ENCODE measurements at regions not wholly inside any gene's neighbourhood (a gene's known extent, or its start where the extent isn't known, plus 50 kb on each side); places are given as distances from the start of the nearest gene placed in this dataset.
"Not testable (repeated sequence)": the region's sequence is repeated elsewhere in the genome, so short reads cannot be mapped to it uniquely, and the experiment has no call there.

DNA sequence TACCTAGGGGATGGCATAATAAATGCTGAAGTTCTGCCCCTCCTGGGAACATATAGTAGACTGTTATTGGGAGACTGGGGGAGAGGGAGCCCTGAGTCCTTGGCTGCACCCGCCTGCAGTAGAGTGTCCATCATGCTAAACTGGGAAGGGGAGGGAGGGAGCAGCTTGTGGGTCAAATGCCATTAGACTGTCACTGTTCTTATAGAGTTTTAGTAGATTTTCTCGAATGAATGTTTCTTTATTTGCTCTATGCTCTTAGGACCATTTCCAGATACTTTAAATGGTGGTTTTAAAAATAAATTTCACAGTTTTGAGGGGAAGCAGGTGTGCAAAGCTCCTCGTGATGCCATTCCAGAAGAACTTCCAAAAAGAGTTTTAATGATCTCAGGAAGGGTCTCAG lies 111.6 kb upstream of the USP9X start:
- DNase-seq (ENCODE audit: low read depth) = no peak
- no peak overlapping the region for H3K4me3 ChIP-seq (replicated peaks; ENCODE audit: low read depth, low read length)
- TF ChIP-seq, protein P1, sequence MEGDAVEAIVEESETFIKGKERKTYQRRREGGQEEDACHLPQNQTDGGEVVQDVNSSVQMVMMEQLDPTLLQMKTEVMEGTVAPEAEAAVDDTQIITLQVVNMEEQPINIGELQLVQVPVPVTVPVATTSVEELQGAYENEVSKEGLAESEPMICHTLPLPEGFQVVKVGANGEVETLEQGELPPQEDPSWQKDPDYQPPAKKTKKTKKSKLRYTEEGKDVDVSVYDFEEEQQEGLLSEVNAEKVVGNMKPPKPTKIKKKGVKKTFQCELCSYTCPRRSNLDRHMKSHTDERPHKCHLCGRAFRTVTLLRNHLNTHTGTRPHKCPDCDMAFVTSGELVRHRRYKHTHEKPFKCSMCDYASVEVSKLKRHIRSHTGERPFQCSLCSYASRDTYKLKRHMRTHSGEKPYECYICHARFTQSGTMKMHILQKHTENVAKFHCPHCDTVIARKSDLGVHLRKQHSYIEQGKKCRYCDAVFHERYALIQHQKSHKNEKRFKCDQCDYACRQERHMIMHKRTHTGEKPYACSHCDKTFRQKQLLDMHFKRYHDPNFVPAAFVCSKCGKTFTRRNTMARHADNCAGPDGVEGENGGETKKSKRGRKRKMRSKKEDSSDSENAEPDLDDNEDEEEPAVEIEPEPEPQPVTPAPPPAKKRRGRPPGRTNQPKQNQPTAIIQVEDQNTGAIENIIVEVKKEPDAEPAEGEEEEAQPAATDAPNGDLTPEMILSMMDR (IDR thresholded peaks at IDR 0.05; ENCODE audit: low read length, missing control alignments) = no peak

GRCh38 chrX:40975951-40976350 lies 109.3 kb upstream of the USP9X start:
- no peak overlapping the region for H3K4me3 ChIP-seq (replicated peaks; ENCODE audit: low read depth, low read length)
- no peak for DNase-seq (ENCODE audit: low read depth)
- TF ChIP-seq, protein P1 (IDR thresholded peaks at IDR 0.05; ENCODE audit: low read length, missing control alignments) = no peak

DNA sequence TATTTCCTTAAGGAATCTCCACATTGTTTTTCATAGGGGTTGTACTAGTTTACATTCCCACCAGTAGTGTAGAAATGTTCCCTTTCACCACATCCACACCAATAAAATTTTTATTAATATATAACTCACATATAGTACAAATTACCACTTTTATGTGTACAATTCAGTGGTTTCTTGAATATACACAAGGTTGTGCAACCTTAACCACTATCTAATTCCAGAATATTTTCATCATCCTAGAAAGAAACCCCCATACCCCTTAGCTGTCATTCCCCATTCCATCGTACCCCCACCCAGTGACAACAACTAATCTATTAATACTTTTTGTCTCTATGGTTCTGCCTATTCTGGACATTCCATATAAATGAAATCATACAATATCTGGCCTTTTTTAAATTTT lies 108.3 kb upstream of the USP9X start:
- TF ChIP-seq, protein P1 (IDR thresholded peaks at IDR 0.05; ENCODE audit: low read length, missing control alignments) = no peak
- DNase-seq (ENCODE audit: low read depth) = no peak
- H3K4me3 ChIP-seq (replicated peaks; ENCODE audit: low read depth, low read length) = no peak overlapping the region

- TF ChIP-seq, protein P1 (IDR thresholded peaks at IDR 0.05; ENCODE audit: low read length, missing control alignments) = no peak
Measured at GRCh38 chrX:40984962-40985361, 100.3 kb upstream of the USP9X start.

DNA sequence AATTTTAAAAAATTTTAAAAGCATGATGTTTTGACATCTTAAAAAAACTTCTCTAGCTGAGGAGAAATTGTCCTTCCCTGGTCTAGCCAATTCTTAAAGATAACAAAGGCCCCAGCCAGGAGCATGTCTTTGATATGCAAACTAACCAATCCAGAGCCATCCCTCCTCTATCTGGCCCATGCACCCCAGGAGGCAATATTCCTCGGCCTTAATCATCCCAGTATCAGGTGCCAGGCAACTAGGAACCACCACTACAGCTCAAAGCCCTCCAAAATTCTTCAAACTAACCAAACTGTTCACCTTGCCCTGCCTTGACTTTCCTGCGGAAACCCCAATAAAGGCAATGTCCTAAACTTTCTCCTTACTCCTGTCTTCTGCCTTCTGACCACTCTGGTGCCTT lies 97.8 kb upstream of the USP9X start:
- TF ChIP-seq, protein P1 (IDR thresholded peaks at IDR 0.05; ENCODE audit: low read length, missing control alignments) = no peak
- DNase-seq (ENCODE audit: low read depth) = no peak
- no peak overlapping the region for H3K4me3 ChIP-seq (replicated peaks; ENCODE audit: low read depth, low read length)

More at GRCh38 chrX:40984962-40985361, 100.3 kb upstream of the USP9X start:
- H3K4me3 ChIP-seq (replicated peaks; ENCODE audit: low read depth, low read length) = no peak overlapping the region
- no peak for DNase-seq (ENCODE audit: low read depth)

DNA sequence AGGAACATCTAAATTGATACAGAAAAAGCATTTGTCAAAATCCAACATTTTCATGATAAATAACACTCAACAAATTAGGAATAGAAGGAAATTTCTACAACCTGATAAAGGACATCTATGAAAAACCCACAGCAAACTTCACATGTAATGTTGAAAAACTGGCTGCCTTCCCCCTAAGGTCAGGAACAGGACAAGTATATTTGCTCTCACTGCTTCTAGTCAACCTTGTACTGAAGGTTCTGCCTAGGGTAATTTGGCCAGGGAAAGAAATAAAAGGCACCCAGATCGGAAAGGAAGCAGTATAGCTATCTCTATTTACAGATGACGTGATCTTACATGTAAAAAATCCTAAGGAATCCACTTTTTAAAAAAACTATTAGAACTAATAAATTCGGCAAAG lies 97.1 kb upstream of the USP9X start:
- TF ChIP-seq, protein P1 (IDR thresholded peaks at IDR 0.05; ENCODE audit: low read length, missing control alignments) = no peak
- no peak for DNase-seq (ENCODE audit: low read depth)
- no peak overlapping the region for H3K4me3 ChIP-seq (replicated peaks; ENCODE audit: low read depth, low read length)

GRCh38 chrX:40993395-40993794 lies 91.8 kb upstream of the USP9X start:
- DNase-seq (ENCODE audit: low read depth); H3K4me3 ChIP-seq (replicated peaks; ENCODE audit: low read depth, low read length): not testable (repeated sequence)
